ENCODE measurements at regions not wholly inside any gene's neighbourhood (a gene's known extent, or its start where the extent isn't known, plus 50 kb on each side); places are given as distances from the start of the nearest gene placed in this dataset.

DNA sequence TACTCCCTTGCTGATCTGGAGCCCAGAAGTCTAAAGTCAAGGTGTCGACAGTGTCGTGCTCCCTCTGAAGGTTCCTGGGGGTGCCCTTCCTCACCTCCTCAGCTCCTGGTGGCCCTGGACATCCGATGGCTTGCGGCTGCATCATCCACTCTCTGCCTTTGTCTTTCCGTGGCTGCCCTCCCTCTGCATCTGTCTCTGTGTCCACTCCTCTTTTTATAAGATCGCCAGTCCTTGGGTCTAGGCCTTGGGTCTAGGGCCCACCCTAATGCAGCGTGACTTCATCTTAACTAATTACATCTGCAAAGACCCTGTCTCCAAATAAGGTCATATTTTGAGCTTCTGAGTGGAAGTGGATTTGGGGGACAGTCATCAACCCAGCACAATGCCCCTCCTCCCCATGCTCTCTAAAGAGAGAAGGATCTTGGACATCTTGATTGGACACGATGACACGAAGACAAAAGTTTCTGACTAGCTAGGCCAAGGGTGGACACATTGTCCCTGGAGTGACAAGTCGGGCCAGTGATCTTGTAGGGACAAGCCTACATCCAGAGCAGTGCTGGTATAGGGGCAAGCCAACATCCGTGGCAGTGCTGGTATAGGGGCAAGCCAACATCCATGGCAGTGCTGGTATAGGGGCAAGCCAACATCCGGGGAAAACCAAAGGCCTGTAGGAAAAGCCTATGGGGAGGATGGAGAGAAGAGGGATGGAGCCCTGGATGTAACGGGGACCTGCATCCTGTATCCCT lies 93.9 kb upstream of the DIO3 start:
- Histone ChIP-seq H3K27ac (ENCODE audit: extremely low read length, insufficient read depth, low read length) (no peak overlapping the region), H2AFZ (ENCODE audit: low read length) (no peak overlapping the region), H3K4me1 (ENCODE audit: insufficient read depth, low read length) (no peaks in the 10 kb centered on the region), H3K79me2 (ENCODE audit: insufficient read depth, low read length) (no peaks in the 10 kb centered on the region), H3K9me3 (ENCODE audit: low read length) (no peaks in the 10 kb centered on the region), H3K36me3 (replicated peaks in 1 of 2; ENCODE audit: control insufficient read depth in 1 of 2, insufficient read depth in 2 of 2, low read length in 2 of 2) (no peaks in the 10 kb centered on the region), H3K4me2 (ENCODE audit: low read depth, low read length) (no peak overlapping the region), H3K27me3 (ENCODE audit: control insufficient read depth in 1 of 2, insufficient read depth in 2 of 2, low read length in 2 of 2) (peaks cover 5 to 36% of the 10 kb centered on the region in 2 experiments; a peak in 4 of 5 replicates), H3K9ac (ENCODE audit: insufficient read depth, low read depth, low read length) (no peak overlapping the region), H3K4me3 (replicated peaks in 1 of 3; ENCODE audit: insufficient read depth in 1 of 3, low read depth in 2 of 3, low read length in 3 of 3) (no peak overlapping the region), H4K20me1 (ENCODE audit: insufficient read depth, low read length) (no peaks in the 10 kb centered on the region)
- FAIRE-seq, result no peak
- intact Hi-C loops (cut with micrococcal nuclease; ENCODE audit: unreplicated experiment), result no loop called here
- DNase-seq (ENCODE audit: low spot score), result no peak
- ChIA-PET CTCF (ENCODE audit: low intra/inter-chr PET ratio, low total read pairs) (no interaction called here), POLR2A (no interaction called here)
- TF ChIP-seq KAT7 (CRISPR knock-in tag; IDR thresholded peaks at IDR 0.05; ENCODE audit: borderline replicate concordance) (no peak), ZNF180 (CRISPR knock-in tag; IDR thresholded peaks at IDR 0.05; ENCODE audit: borderline replicate concordance, low read depth) (no peak), RXRA (CRISPR knock-in tag; IDR thresholded peaks at IDR 0.05) (no peak), AGO1 (IDR thresholded peaks at IDR 0.05; ENCODE audit: low read depth, low read length, poor library complexity, severe bottlenecking) (no peak)
- in situ Hi-C loops (cut with HindIII; ENCODE audit: extremely low pct_ligation_motif_present, low pct_unique_long_range_greater_than_20kb), result no loop called here
- 45% methylated on average over 12 of the region's 13 CpGs for WGBS (ENCODE audit: low lambda C conversion rate)
- no TSS peak for BruUV-seq (replicated peaks)
- no peak for ATAC-seq

DNA sequence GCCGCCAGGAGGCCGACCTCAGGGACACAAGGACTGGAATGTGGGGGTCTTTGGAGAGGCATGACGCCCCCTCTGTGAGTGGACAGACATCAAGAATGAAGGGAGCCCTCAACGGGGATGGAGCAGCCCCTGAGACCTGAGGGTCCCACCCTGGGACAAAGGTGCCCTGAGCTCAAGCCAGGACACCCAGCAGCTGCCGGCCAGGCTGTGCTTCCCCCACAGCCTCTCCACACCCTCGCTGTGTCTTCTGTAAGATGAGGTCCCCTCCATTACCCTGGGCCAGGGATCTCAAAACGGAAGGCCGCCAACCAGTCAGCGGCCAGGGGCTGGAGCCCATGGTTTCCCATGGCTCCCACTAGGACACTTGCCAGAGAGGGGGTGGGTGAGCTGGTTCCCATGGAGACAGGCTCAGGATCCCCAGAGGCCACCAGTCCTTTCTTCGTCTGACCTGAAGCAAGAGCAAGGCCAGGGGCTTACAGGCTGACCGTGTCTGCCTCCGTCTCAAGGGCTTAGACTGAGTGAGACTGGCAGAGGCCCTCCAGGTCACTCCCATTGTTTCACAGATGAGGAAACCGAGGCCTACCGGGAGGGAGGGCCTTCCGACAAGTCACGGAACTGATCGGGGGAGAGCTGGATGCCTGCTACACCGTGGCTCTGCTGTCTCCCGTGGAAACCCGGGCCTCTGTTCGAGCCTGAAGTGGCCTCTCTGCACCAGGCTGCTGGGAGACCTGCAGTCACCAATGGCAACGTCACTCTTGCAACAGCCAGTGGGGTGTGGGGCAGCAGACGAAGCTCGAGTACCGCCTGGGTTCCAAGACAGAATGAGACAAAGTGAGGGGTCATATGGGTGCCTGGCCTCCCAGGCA lies 91.7 kb upstream of the DIO3 start:
- FAIRE-seq, result no peak
- no TSS peak for BruUV-seq (replicated peaks)
- H3K4me2 ChIP-seq (ENCODE audit: low read depth, low read length), result no peak overlapping the region
- H3K9ac ChIP-seq (ENCODE audit: insufficient read depth, low read depth, low read length), result no peak overlapping the region
- no peak overlapping the region for H3K27ac ChIP-seq (ENCODE audit: extremely low read length, insufficient read depth, low read length)
- H3K36me3 ChIP-seq (replicated peaks in 1 of 2; ENCODE audit: control insufficient read depth in 1 of 2, insufficient read depth in 2 of 2, low read length in 2 of 2), result no peaks in the 10 kb centered on the region
- H3K4me3 ChIP-seq (replicated peaks in 1 of 3; ENCODE audit: insufficient read depth in 1 of 3, low read depth in 2 of 3, low read length in 3 of 3), result no peak overlapping the region
- H3K27me3 ChIP-seq (ENCODE audit: control insufficient read depth in 1 of 2, insufficient read depth in 2 of 2, low read length in 2 of 2), result peaks cover 3 to 27% of the 10 kb centered on the region in 2 experiments; a peak in 4 of 5 replicates
- no peaks in the 10 kb centered on the region for H4K20me1 ChIP-seq (ENCODE audit: insufficient read depth, low read length)
- H2AFZ ChIP-seq (ENCODE audit: low read length), result no peak overlapping the region
- ChIA-PET CTCF (ENCODE audit: low intra/inter-chr PET ratio, low total read pairs) (no interaction called here), POLR2A (no interaction called here)
- intact Hi-C loops (cut with micrococcal nuclease; ENCODE audit: unreplicated experiment) (no loop called here), in situ Hi-C loops (cut with HindIII; ENCODE audit: extremely low pct_ligation_motif_present, low pct_unique_long_range_greater_than_20kb) (no loop called here)
- no peaks in the 10 kb centered on the region for H3K9me3 ChIP-seq (ENCODE audit: low read length)
- 22% methylated on average over 3 of the region's 25 CpGs for WGBS (ENCODE audit: low lambda C conversion rate)
- ATAC-seq, result no peak
- no peaks in the 10 kb centered on the region for H3K4me1 ChIP-seq (ENCODE audit: insufficient read depth, low read length)
- no peak for DNase-seq (ENCODE audit: low spot score)
- no peaks in the 10 kb centered on the region for H3K79me2 ChIP-seq (ENCODE audit: insufficient read depth, low read length)
- TF ChIP-seq HMG20B (CRISPR knock-in tag; conservative IDR thresholded peaks at IDR 0.05) (no peak), NFYB (CRISPR knock-in tag; IDR thresholded peaks at IDR 0.05) (no peak), ZNF510 (CRISPR knock-in tag; IDR thresholded peaks at IDR 0.05; ENCODE audit: low read depth) (no peak), ISL2 (CRISPR knock-in tag; IDR thresholded peaks at IDR 0.05) (no peak)
- TF ChIP-seq, protein P1, sequence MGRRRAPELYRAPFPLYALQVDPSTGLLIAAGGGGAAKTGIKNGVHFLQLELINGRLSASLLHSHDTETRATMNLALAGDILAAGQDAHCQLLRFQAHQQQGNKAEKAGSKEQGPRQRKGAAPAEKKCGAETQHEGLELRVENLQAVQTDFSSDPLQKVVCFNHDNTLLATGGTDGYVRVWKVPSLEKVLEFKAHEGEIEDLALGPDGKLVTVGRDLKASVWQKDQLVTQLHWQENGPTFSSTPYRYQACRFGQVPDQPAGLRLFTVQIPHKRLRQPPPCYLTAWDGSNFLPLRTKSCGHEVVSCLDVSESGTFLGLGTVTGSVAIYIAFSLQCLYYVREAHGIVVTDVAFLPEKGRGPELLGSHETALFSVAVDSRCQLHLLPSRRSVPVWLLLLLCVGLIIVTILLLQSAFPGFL (CRISPR knock-in tag; IDR thresholded peaks at IDR 0.05), result no peak
